ENCODE measurements at regions not wholly inside any gene's neighbourhood (a gene's known extent, or its start where the extent isn't known, plus 50 kb on each side); places are given as distances from the start of the nearest gene placed in this dataset.
"Not testable (repeated sequence)": the region's sequence is repeated elsewhere in the genome, so short reads cannot be mapped to it uniquely, and the experiment has no call there.

- TF ChIP-seq CTCF (IDR thresholded peaks at IDR 0.05); EZH2 (IDR thresholded peaks at IDR 0.05; ENCODE audit: borderline replicate concordance, insufficient read depth, low read depth, low read length, poor library complexity, severe bottlenecking): not testable (repeated sequence)
Observed at GRCh38 chr16:32477551-32477950, 198.4 kb downstream of the TP53TG3 start.

Measured in B cell (primary cell).